ENCODE measurements at regions not wholly inside any gene's neighbourhood (a gene's known extent, or its start where the extent isn't known, plus 50 kb on each side); places are given as distances from the start of the nearest gene placed in this dataset.

DNA sequence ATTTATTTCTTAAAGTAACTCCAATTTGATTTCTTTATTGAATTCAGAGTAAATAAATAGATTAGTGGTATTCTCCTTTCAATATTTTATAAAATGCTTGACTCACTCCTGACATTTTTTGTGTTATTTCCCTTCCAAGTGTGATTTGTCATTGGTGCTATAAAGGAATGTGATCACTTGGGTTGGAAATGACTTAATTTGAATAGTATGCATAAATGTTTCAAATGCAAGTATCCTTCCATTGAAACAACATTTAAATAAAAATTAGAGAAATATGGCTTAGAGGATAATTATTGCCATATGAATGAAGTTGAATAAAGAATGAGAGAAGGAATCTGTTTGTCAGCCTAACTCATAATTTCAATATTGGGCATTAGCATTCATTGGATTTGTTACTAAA is 182.7 kb downstream of the PABPC4L start:
- Histone ChIP-seq H3K27me3 (ENCODE audit: control insufficient read depth, insufficient read depth, low read length) (no peaks in the 10 kb centered on the region), H3K27ac (ENCODE audit: insufficient read depth, low read length, poor library complexity, severe bottlenecking) (no peak overlapping the region), H3K4me3 (ENCODE audit: low read depth, low read length) (no peak overlapping the region), H3K4me1 (ENCODE audit: control insufficient read depth, insufficient read depth, low read length, poor library complexity, severe bottlenecking) (no peaks in the 10 kb centered on the region), H3K36me3 (ENCODE audit: control insufficient read depth, insufficient read depth, low read length) (no peaks in the 10 kb centered on the region), H3K9me3 (ENCODE audit: control insufficient read depth in 2 of 2, low read length in 2 of 2) (no peaks in the 10 kb centered on the region)
- no peak overlapping the region for H3K27ac Mint-ChIP-seq
- DNase-seq (no peak), ATAC-seq (ENCODE audit: low read depth in 2 of 2) (no peak)
- no peaks in the 10 kb centered on the region for H3K4me1 Mint-ChIP-seq
- H3K36me3 Mint-ChIP-seq = no peaks in the 10 kb centered on the region
- no peaks in the 10 kb centered on the region for H3K27me3 Mint-ChIP-seq
- H3K4me3 Mint-ChIP-seq = no peak overlapping the region
- peaks cover 2 to 18% (median 3%) of the 10 kb centered on the region in 7 donors for H3K9me3 Mint-ChIP-seq

DNA sequence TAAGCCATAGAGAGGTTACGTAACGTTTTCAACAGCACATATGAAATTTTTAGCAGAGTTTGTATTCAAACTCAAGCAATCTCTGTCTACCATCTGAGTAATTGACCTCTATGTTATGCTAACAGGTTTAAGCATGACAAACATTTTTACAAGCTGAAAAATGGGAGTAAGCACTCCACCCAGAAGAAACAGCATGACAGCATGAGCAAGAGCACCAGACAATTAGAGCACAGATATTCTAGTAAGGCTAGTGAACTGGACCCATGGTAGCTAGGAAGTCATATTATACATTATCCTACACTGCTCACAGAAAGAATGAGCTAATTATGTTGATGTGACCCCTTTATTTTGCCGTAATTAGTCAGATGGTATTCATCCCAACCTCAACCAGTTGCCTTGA is 200.5 kb downstream of the PABPC4L start:
- H3K4me1 ChIP-seq (ENCODE audit: control insufficient read depth, insufficient read depth, low read length, poor library complexity, severe bottlenecking) = no peaks in the 10 kb centered on the region
- DNase-seq (no peak), ATAC-seq (ENCODE audit: low read depth in 2 of 2) (no peak)
- H3K36me3 Mint-ChIP-seq = no peaks in the 10 kb centered on the region
- no peaks in the 10 kb centered on the region for H3K36me3 ChIP-seq (ENCODE audit: control insufficient read depth, insufficient read depth, low read length)
- H3K27me3 Mint-ChIP-seq = no peaks in the 10 kb centered on the region
- H3K27ac Mint-ChIP-seq = no peak overlapping the region
- no peak overlapping the region for H3K4me3 Mint-ChIP-seq
- no peak overlapping the region for H3K4me3 ChIP-seq (ENCODE audit: low read depth, low read length)
- peaks cover 0 to 9% (median 3%) of the 10 kb centered on the region in 7 donors for H3K9me3 Mint-ChIP-seq
- no peaks in the 10 kb centered on the region for H3K4me1 Mint-ChIP-seq
- H3K27me3 ChIP-seq (ENCODE audit: control insufficient read depth, insufficient read depth, low read length) = no peaks in the 10 kb centered on the region
- H3K9me3 ChIP-seq (ENCODE audit: control insufficient read depth in 2 of 2, low read length in 2 of 2) = peaks cover 0 to 4% of the 10 kb centered on the region in 2 experiments
- no peak overlapping the region for H3K27ac ChIP-seq (ENCODE audit: insufficient read depth, low read length, poor library complexity, severe bottlenecking)

DNA sequence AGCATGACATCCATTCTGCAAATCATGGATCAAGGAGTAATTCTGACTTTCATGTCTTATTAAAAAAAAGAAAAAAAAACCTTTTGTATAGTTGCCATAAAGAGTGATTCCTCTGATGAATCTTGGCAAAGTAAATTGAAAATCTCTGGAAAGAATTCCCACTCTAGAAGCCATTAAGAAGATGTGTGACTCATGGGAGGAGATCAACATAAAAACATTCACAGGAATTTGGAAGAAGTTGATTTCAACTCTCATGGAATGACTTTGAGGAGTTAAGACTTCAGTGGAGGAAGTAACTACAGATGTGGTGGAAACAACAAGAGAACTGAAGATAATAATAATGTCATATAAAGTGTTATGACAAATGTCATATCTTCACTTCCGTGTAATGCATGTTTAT is 204.2 kb downstream of the PABPC4L start:
- DNase-seq (no peak), ATAC-seq (ENCODE audit: low read depth in 2 of 2) (no peak)
- Histone ChIP-seq H3K27ac (ENCODE audit: insufficient read depth, low read length, poor library complexity, severe bottlenecking) (no peak overlapping the region), H3K36me3 (ENCODE audit: control insufficient read depth, insufficient read depth, low read length) (no peaks in the 10 kb centered on the region), H3K27me3 (ENCODE audit: control insufficient read depth, insufficient read depth, low read length) (no peaks in the 10 kb centered on the region), H3K4me1 (ENCODE audit: control insufficient read depth, insufficient read depth, low read length, poor library complexity, severe bottlenecking) (no peaks in the 10 kb centered on the region), H3K9me3 (ENCODE audit: control insufficient read depth in 2 of 2, low read length in 2 of 2) (peaks cover 3 to 4% of the 10 kb centered on the region in 2 experiments), H3K4me3 (ENCODE audit: low read depth, low read length) (no peak overlapping the region)
- no peaks in the 10 kb centered on the region for H3K36me3 Mint-ChIP-seq
- H3K9me3 Mint-ChIP-seq = peaks cover 3 to 28% (median 7%) of the 10 kb centered on the region in 7 donors
- no peak overlapping the region for H3K27ac Mint-ChIP-seq
- H3K4me3 Mint-ChIP-seq = no peak overlapping the region
- H3K4me1 Mint-ChIP-seq = no peaks in the 10 kb centered on the region
- no peaks in the 10 kb centered on the region for H3K27me3 Mint-ChIP-seq

DNA sequence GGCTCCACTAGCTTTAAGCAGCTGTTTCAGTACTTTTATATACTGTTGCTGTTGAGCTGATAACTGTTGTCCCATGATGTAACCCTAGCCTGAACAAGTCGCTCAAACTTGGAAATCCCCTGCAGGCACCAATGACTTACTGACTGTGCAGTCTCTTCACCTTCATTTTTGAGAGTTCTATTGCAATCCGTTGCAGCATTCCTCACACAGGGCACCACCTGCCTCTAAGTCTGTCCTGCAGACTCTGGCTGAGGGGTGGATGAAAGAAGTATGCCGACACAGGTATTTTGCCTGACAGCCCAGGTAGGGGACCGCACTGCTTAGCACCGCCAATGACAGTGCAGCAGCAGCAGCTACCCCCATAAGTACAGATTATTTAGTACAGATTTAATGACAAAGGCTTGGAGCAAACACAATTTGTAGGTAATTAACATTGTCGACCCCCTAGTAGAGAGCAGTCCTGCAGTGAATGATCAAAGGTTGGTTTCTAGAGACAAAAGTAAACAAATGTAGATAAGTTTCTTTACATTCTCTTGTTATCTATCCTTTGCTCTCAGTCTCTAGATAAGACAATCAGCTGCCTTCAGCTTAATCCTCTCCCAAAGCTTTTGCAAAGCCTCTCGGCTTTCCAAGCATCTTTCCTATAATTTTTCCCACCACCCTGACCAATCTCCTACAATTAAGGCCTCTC is 205.0 kb downstream of the PABPC4L start:
- H3K4me1 ChIP-seq (ENCODE audit: control insufficient read depth, insufficient read depth, low read length, poor library complexity, severe bottlenecking) = no peaks in the 10 kb centered on the region
- Mint-ChIP-seq H3K4me3 (no peak overlapping the region), H3K36me3 (no peaks in the 10 kb centered on the region), H3K27me3 (no peaks in the 10 kb centered on the region), H3K4me1 (no peaks in the 10 kb centered on the region), H3K9me3 (peaks cover 3 to 28% (median 10%) of the 10 kb centered on the region in 7 donors), H3K27ac (no peak overlapping the region)
- no peaks in the 10 kb centered on the region for H3K27me3 ChIP-seq (ENCODE audit: control insufficient read depth, insufficient read depth, low read length)
- no peaks in the 10 kb centered on the region for H3K36me3 ChIP-seq (ENCODE audit: control insufficient read depth, insufficient read depth, low read length)
- no peak for ATAC-seq (ENCODE audit: low read depth in 2 of 2)
- peaks cover 4% of the 10 kb centered on the region in 2 experiments for H3K9me3 ChIP-seq (ENCODE audit: control insufficient read depth in 2 of 2, low read length in 2 of 2)
- no peak overlapping the region for H3K4me3 ChIP-seq (ENCODE audit: low read depth, low read length)
- DNase-seq = no peak
- H3K27ac ChIP-seq (ENCODE audit: insufficient read depth, low read length, poor library complexity, severe bottlenecking) = no peak overlapping the region

DNA sequence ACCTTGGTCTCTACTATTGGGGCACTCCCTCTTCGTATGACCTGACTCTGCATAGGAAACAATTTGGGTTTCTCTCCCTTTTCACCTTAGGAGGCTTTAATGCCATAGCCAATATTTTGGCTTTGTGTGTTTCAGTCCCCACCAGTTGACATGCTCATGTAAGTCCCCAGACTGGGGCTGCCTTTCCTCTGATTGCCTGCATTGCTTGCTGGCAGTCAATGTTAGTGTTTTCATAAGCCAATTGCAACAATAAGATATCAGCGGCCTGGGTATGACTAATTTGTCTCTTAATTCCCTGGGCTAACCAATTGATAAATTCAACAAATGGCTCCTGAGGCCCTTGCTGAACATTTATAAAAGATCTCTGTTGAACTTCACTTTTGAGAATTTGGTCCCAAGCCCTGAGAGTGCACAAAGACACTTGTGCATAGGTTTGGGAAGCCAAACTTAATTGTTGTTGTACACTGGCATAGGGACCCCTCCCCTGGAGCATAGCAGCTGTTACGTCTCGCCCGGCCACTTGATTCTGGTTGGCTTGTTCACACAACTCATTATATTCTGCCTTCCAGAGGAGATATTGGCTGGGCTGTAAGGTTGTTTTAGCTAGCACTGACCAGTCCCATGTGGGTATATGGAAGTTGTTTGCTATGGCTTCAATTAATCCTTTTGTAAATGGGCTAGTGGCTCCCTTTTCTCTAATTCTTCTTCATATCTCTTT is 206.2 kb downstream of the PABPC4L start:
- H3K27me3 Mint-ChIP-seq = no peaks in the 10 kb centered on the region
- H3K9me3 ChIP-seq (ENCODE audit: control insufficient read depth in 2 of 2, low read length in 2 of 2) = peaks cover 0 to 4% of the 10 kb centered on the region in 2 experiments
- H3K4me3 Mint-ChIP-seq = no peak overlapping the region
- DNase-seq (no peak), ATAC-seq (ENCODE audit: low read depth in 2 of 2) (no peak)
- H3K36me3 ChIP-seq (ENCODE audit: control insufficient read depth, insufficient read depth, low read length) = no peaks in the 10 kb centered on the region
- H3K27ac ChIP-seq (ENCODE audit: insufficient read depth, low read length, poor library complexity, severe bottlenecking) = no peak overlapping the region
- H3K9me3 Mint-ChIP-seq = peaks cover 6 to 32% (median 11%) of the 10 kb centered on the region in 7 donors
- H3K27me3 ChIP-seq (ENCODE audit: control insufficient read depth, insufficient read depth, low read length) = no peaks in the 10 kb centered on the region
- no peaks in the 10 kb centered on the region for H3K36me3 Mint-ChIP-seq
- H3K4me1 ChIP-seq (ENCODE audit: control insufficient read depth, insufficient read depth, low read length, poor library complexity, severe bottlenecking) = no peaks in the 10 kb centered on the region
- no peak overlapping the region for H3K27ac Mint-ChIP-seq
- no peak overlapping the region for H3K4me3 ChIP-seq (ENCODE audit: low read depth, low read length)
- H3K4me1 Mint-ChIP-seq = no peaks in the 10 kb centered on the region

DNA sequence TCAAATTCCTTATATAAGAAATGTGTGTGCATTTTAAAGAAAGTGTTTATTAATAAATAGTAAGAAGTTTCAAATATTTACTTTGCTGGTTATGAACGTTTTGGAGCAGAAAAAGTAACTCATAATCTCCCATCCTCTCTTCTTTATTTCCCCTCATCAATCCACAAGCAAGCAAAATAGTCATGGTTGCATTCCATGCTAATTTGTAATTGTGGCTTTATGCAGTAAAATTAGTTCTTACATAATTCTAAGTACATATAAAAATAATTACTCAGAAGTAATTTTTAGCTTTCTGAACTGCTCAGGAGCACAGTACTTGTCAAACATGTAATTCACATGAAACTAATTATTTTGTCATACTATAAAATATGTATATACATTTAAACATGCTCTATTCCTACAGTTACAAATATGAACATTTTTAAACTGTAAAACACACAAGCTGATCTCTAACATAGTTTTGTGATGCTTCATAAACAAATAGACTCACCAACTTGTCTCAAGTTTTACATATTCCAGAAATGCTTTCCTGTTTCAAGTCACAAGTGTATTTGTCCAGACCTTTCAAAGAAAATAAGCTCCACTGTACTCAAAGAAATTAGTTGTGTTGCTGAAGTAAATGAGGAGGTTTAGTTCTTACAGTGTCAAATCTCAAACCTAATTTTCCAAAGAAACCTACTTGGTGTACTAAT is 218.9 kb downstream of the PABPC4L start:
- no peaks in the 10 kb centered on the region for H3K4me1 Mint-ChIP-seq
- H3K4me3 Mint-ChIP-seq = no peak overlapping the region
- DNase-seq = no peak
- Histone ChIP-seq H3K36me3 (ENCODE audit: control insufficient read depth, insufficient read depth, low read length) (no peaks in the 10 kb centered on the region), H3K4me3 (ENCODE audit: low read depth, low read length) (no peak overlapping the region), H3K9me3 (ENCODE audit: control insufficient read depth in 2 of 2, low read length in 2 of 2) (no peaks in the 10 kb centered on the region), H3K4me1 (ENCODE audit: control insufficient read depth, insufficient read depth, low read length, poor library complexity, severe bottlenecking) (no peaks in the 10 kb centered on the region), H3K27ac (ENCODE audit: insufficient read depth, low read length, poor library complexity, severe bottlenecking) (no peak overlapping the region), H3K27me3 (ENCODE audit: control insufficient read depth, insufficient read depth, low read length) (no peaks in the 10 kb centered on the region)
- H3K36me3 Mint-ChIP-seq = no peaks in the 10 kb centered on the region
- no peaks in the 10 kb centered on the region for H3K27me3 Mint-ChIP-seq
- no peak for ATAC-seq (ENCODE audit: low read depth in 2 of 2)
- H3K27ac Mint-ChIP-seq = no peak overlapping the region
- H3K9me3 Mint-ChIP-seq = peaks cover 0 to 10% (median 2%) of the 10 kb centered on the region in 7 donors

DNA sequence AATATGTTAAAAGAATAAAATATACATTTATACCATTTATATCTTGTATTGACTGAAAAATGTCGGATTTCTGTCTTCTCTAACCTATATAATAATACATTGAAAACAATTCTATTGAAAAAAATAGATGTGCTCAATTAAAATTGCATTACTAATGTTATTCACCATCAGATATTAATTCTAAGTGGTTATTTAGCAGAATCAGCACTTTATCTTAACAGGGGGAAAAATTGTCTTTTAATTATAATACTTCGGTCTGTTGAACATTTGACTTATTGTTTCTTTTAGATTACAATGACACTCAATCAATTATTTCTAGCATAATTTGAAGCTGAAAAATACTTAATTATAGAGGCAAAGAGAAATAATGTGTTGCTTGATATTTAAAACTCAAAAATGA is 220.3 kb downstream of the PABPC4L start:
- Mint-ChIP-seq H3K27ac (no peak overlapping the region), H3K4me1 (no peaks in the 10 kb centered on the region), H3K9me3 (peaks cover 0 to 18% (median 4%) of the 10 kb centered on the region in 7 donors), H3K36me3 (no peaks in the 10 kb centered on the region), H3K27me3 (no peaks in the 10 kb centered on the region), H3K4me3 (no peak overlapping the region)
- Histone ChIP-seq H3K4me1 (ENCODE audit: control insufficient read depth, insufficient read depth, low read length, poor library complexity, severe bottlenecking) (no peaks in the 10 kb centered on the region), H3K9me3 (ENCODE audit: control insufficient read depth in 2 of 2, low read length in 2 of 2) (no peaks in the 10 kb centered on the region), H3K4me3 (ENCODE audit: low read depth, low read length) (no peak overlapping the region), H3K27ac (ENCODE audit: insufficient read depth, low read length, poor library complexity, severe bottlenecking) (no peak overlapping the region), H3K36me3 (ENCODE audit: control insufficient read depth, insufficient read depth, low read length) (no peaks in the 10 kb centered on the region), H3K27me3 (ENCODE audit: control insufficient read depth, insufficient read depth, low read length) (no peaks in the 10 kb centered on the region)
- DNase-seq = no peak
- ATAC-seq (ENCODE audit: low read depth in 2 of 2) = no peak

All from CD4-positive, CD25-positive, alpha-beta regulatory T cell (primary cell).